Keratinocyte (primary cell): ENCODE measurements at regions not wholly inside any gene's neighbourhood (a gene's known extent, or its start where the extent isn't known, plus 50 kb on each side); places are given as distances from the start of the nearest gene placed in this dataset.

Experiments
- DNase-seq: peaks from one replicate; pipeline ENCODE4 v3.0.0-alpha.2; 2011; ENCODE audit warnings: low read depth, missing footprints, low spot score
- FAIRE-seq: peaks from 2 replicates; lab custom pipeline; 2011; peaks lifted over from hg19 to GRCh38; lab: Jason Lieb, UNC
- H2AFZ ChIP-seq: 2 replicates; pipeline ENCODE4 v1.6.0; 2012; ENCODE audit warnings: low read length, control low read depth, inconsistent platforms; ENCODE audit not compliant: control insufficient read depth
- H3K27ac ChIP-seq: 2 replicates; pipeline ENCODE4 v1.5.1; 2011; ENCODE audit warnings: low read length; ENCODE audit not compliant: control insufficient read depth, insufficient read depth
- H3K27me3 ChIP-seq: 3 replicates; pipeline ENCODE4 v1.6.0; 2011; ENCODE audit warnings: low read length; ENCODE audit not compliant: control insufficient read depth, insufficient read depth; ENCODE audit errors: extremely low read depth
- H3K36me3 ChIP-seq, 2 experiments: 2 replicates in 1 of 2; 3 replicates in 1 of 2; pipeline ENCODE4 v1.5.1; 2011; ENCODE audit warnings: low read length in 2 of 2, mild to moderate bottlenecking in 1 of 2; ENCODE audit not compliant: control insufficient read depth in 2 of 2, insufficient read depth in 2 of 2; ENCODE audit errors: extremely low read depth in 1 of 2
- H3K4me1 ChIP-seq: 3 replicates; pipeline ENCODE4 v1.5.1; 2011; ENCODE audit warnings: low read length; ENCODE audit not compliant: control insufficient read depth, insufficient read depth; ENCODE audit errors: extremely low read depth
- H3K4me2 ChIP-seq: 3 replicates; pipeline ENCODE4 v1.6.0; 2011; ENCODE audit warnings: low read depth, low read length; ENCODE audit not compliant: control insufficient read depth, insufficient read depth; ENCODE audit errors: extremely low read depth
- H3K4me3 ChIP-seq, 3 experiments: fragments of 200-600 bp in 1 of 3; sonication (generic) in 1 of 3; 2 replicates in 2 of 3; 3 replicates in 1 of 3; pipeline ENCODE4 v1.5.1; 2011 to 2016; ENCODE audit warnings: low read length in 3 of 3, mild to moderate bottlenecking in 3 of 3, control low read depth in 2 of 3, inconsistent platforms in 1 of 3, low read depth in 1 of 3, mixed read lengths in 1 of 3, mixed run types in 1 of 3, moderate library complexity in 1 of 3; ENCODE audit not compliant: control insufficient read depth in 2 of 3, insufficient read depth in 2 of 3; ENCODE audit errors: extremely low read depth in 1 of 3
- H3K79me2 ChIP-seq: 2 replicates; pipeline ENCODE4 v1.6.0; 2012; ENCODE audit warnings: low read length; ENCODE audit not compliant: control insufficient read depth, insufficient read depth
- H3K9ac ChIP-seq: 3 replicates; pipeline ENCODE4 v1.6.0; 2011; ENCODE audit warnings: low read length; ENCODE audit not compliant: control insufficient read depth, insufficient read depth; ENCODE audit errors: extremely low read depth
- H3K9me1 ChIP-seq: 3 replicates; pipeline ENCODE4 v1.6.0; 2011; ENCODE audit warnings: low read length; ENCODE audit not compliant: control insufficient read depth, insufficient read depth; ENCODE audit errors: extremely low read depth
- H3K9me3 ChIP-seq: 2 replicates; pipeline ENCODE4 v1.5.1; 2012; ENCODE audit warnings: low read depth, low read length; ENCODE audit not compliant: control insufficient read depth
- H4K20me1 ChIP-seq: 3 replicates; pipeline ENCODE4 v1.6.0; 2011; ENCODE audit warnings: low read length; ENCODE audit not compliant: control insufficient read depth, insufficient read depth; ENCODE audit errors: extremely low read depth
- EZH2 ChIP-seq: IDR thresholded peaks from one replicate; pipeline ENCODE4 v1.6.1; 2012; ENCODE audit warnings: inconsistent platforms, mild to moderate bottlenecking, low read length, moderate library complexity
- dilution Hi-C: fragments of 300-500 bp; cut with MboI; formaldehyde crosslinking; loops from one replicate; pipeline ENCODE4 v1.7.0; 2020; ENCODE audit warnings: low sequenced_read_pairs; ENCODE audit not compliant: extremely low pct_ligation_motif_present
- TF ChIP-seq, protein P1 (sequence below), 3 experiments: IDR thresholded peaks in 1 of 3; conservative IDR thresholded peaks in 1 of 3; optimal IDR thresholded peaks in 1 of 3; 2 replicates in 2 of 3; 3 replicates in 1 of 3; pipeline versions ENCODE3 to v1.5.1; 2011; ENCODE audit warnings: low read length in 3 of 3, mild to moderate bottlenecking in 3 of 3, moderate library complexity in 2 of 3, control low read depth in 1 of 3, inconsistent platforms in 1 of 3; ENCODE audit not compliant: insufficient read depth in 2 of 3; ENCODE audit errors: extremely low read depth in 1 of 3

DNA sequence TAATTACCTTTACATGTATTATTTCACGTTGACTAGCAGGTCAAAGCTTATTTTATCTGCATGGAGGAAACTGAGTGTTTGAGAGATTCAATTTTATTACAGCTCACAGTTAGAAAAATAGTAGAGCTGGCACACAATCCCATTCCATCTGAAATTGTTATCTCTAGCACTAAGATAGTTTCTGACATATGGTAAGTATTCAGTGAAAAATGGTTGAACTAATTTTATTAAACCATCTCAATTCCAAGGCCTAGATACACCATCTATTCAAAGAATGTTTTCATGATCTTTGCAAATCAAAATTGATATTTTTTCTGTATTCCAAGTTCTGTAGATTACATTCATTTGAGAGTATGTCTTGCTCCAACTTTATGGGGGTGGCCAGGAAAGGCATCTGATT is 125.4 kb upstream of the FAT3 start:
- Histone ChIP-seq H4K20me1 (no peaks in the 10 kb centered on the region), H3K4me2 (no peak overlapping the region), H3K9ac (no peak overlapping the region), H3K4me1 (no peaks in the 10 kb centered on the region), H3K27me3 (no peaks in the 10 kb centered on the region), H2AFZ (no peak overlapping the region), H3K9me3 (no peaks in the 10 kb centered on the region), H3K9me1 (no peaks in the 10 kb centered on the region), H3K36me3 (no peaks in the 10 kb centered on the region), H3K79me2 (no peaks in the 10 kb centered on the region), H3K27ac (no peak overlapping the region), H3K4me3 (no peak overlapping the region)
- TF ChIP-seq, protein P1, sequence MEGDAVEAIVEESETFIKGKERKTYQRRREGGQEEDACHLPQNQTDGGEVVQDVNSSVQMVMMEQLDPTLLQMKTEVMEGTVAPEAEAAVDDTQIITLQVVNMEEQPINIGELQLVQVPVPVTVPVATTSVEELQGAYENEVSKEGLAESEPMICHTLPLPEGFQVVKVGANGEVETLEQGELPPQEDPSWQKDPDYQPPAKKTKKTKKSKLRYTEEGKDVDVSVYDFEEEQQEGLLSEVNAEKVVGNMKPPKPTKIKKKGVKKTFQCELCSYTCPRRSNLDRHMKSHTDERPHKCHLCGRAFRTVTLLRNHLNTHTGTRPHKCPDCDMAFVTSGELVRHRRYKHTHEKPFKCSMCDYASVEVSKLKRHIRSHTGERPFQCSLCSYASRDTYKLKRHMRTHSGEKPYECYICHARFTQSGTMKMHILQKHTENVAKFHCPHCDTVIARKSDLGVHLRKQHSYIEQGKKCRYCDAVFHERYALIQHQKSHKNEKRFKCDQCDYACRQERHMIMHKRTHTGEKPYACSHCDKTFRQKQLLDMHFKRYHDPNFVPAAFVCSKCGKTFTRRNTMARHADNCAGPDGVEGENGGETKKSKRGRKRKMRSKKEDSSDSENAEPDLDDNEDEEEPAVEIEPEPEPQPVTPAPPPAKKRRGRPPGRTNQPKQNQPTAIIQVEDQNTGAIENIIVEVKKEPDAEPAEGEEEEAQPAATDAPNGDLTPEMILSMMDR (optimal IDR thresholded peaks at IDR 0.05 in 1 of 3, IDR thresholded peaks at IDR 0.05 in 1 of 3, conservative IDR thresholded peaks at IDR 0.05 in 1 of 3; ENCODE audit: extremely low read depth in 1 of 3, insufficient read depth in 2 of 3, low read length in 3 of 3): no peak
- no peak for TF ChIP-seq EZH2
- DNase-seq (no peak), FAIRE-seq (no peak)
- dilution Hi-C loops: no loop called here

DNA sequence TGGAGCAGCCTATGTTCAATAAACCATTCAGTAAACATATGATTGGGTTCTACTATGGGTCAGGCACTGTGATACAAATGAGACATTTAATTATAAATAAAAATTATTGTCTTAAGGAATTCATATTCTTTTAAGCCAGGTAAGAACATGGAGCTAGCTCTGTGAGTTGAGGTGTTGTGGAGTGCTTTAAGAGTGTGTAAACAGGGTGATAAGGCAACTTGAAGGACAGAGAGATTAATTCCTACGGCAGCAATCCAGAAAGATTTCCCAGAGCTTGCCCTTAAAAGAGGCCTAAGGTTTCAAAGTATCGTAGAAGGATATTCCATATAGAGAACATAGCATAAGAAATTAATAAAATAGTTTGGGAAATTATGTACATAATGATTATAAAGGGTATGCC is 126.4 kb upstream of the FAT3 start:
- Histone ChIP-seq H3K79me2 (no peaks in the 10 kb centered on the region), H3K27me3 (no peaks in the 10 kb centered on the region), H3K4me1 (no peaks in the 10 kb centered on the region), H3K27ac (no peak overlapping the region), H3K9me3 (no peaks in the 10 kb centered on the region), H3K9me1 (no peaks in the 10 kb centered on the region), H2AFZ (no peak overlapping the region), H3K9ac (no peak overlapping the region), H4K20me1 (no peaks in the 10 kb centered on the region), H3K36me3 (no peaks in the 10 kb centered on the region), H3K4me2 (no peak overlapping the region), H3K4me3 (no peak overlapping the region)
- DNase-seq (no peak), FAIRE-seq (no peak)
- no peak for TF ChIP-seq EZH2
- TF ChIP-seq, protein P1 (optimal IDR thresholded peaks at IDR 0.05 in 1 of 3, IDR thresholded peaks at IDR 0.05 in 1 of 3, conservative IDR thresholded peaks at IDR 0.05 in 1 of 3; ENCODE audit: extremely low read depth in 1 of 3, insufficient read depth in 2 of 3, low read length in 3 of 3): no peak
- dilution Hi-C loops: no loop called here
